Panc1 (cell line): ENCODE measurements at regions not wholly inside any gene's neighbourhood (a gene's known extent, or its start where the extent isn't known, plus 50 kb on each side); places are given as distances from the start of the nearest gene placed in this dataset.

Experiments
- CTCF ChIP-seq: fragments of 450-650 bp; IDR thresholded peaks from 2 replicates; pipeline ENCODE4 v1.5.1; 2017; ENCODE audit warnings: mild to moderate bottlenecking
- POLR2AphosphoS5 ChIP-seq: IDR thresholded peaks from 2 replicates; pipeline ENCODE4 v1.6.1; 2012; ENCODE audit warnings: mild to moderate bottlenecking, low read depth, low read length, moderate library complexity
- REST ChIP-seq, 2 experiments: IDR thresholded peaks; 2 replicates each; pipeline ENCODE4 v1.6.1; 2011 to 2012; ENCODE audit warnings: low read depth in 2 of 2, control low read depth in 1 of 2, low read length in 1 of 2, mild to moderate bottlenecking in 1 of 2, moderate library complexity in 1 of 2; ENCODE audit not compliant: insufficient read depth in 1 of 2
- SIN3A ChIP-seq: IDR thresholded peaks from 2 replicates; pipeline ENCODE4 v1.6.1; 2012; ENCODE audit warnings: low read depth, mild to moderate bottlenecking, low read length, moderate library complexity, borderline replicate concordance; ENCODE audit not compliant: insufficient read depth

DNA sequence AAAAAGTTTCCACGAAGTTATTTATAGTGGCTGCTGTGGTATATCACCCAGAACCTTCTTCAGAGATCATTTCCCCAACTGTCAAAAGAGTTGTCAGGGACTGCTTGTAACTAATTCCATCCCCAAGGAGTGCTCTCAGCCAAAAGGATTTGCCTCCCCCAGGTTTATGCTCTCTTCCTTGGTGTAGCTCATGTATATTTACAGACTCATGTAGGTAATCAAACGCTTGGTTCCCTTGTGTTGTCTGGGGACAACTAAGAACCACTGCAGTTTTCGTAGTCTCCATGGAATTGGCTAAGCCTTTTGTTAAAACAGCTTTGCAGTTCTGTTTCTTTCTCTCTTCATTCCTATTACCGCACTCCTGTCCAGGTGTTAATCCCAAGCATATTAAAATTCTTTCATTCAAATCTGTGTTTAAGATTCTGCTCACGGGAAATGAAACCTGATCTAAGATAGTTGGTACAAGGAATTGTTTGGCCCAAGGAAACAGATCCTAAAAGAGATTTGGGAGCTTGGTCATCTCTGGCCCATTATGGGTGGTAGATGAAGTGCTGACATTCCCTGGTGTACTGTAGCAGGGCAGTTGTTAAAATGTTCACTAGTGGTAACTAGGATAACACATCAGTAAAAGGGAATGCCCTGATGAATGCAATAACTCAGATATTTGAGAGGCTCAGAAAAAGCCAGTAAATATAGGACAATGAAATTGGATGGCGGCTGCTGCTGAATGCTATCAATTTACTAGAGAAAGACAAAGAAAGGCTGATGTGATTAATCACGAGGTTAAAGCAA is 361.3 kb upstream of the GBE1 start:
- TF ChIP-seq CTCF (no peak), REST (IDR thresholded peaks at IDR 0.05; ENCODE audit: insufficient read depth in 1 of 2, low read depth in 2 of 2, low read length in 1 of 2) (no peak), POLR2AphosphoS5 (no peak), SIN3A (no peak)
